Fibroblast of skin of left quadriceps (primary cell): ENCODE measurements at regions not wholly inside any gene's neighbourhood (a gene's known extent, or its start where the extent isn't known, plus 50 kb on each side); places are given as distances from the start of the nearest gene placed in this dataset.

Source experiments
- DNase-seq, 2 experiments: peaks; one replicate each; pipeline ENCODE4 v3.0.0-alpha.2; 2013; ENCODE audit warnings: low read depth in 2 of 2

DNA sequence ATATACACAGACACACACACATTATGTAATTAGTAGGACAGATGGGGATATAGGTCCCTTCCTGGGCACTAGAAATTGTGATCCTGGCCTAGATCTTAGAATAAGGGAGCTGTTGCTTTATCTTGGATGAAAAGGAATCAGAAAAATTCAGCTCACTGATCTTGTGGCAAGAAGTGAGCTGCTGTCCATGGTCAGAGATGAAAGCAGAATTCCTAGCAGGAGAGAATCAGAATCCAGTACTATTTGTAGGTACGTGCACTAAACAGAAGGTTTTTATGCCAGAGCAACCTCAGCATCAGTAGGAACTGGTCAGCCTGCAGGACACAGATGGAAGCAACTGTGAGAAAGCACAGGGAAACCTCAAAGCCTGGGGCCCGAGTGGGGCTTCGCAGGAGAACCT lies 549.2 kb upstream of the POM121L12 start:
- DNase-seq = no peak

DNA sequence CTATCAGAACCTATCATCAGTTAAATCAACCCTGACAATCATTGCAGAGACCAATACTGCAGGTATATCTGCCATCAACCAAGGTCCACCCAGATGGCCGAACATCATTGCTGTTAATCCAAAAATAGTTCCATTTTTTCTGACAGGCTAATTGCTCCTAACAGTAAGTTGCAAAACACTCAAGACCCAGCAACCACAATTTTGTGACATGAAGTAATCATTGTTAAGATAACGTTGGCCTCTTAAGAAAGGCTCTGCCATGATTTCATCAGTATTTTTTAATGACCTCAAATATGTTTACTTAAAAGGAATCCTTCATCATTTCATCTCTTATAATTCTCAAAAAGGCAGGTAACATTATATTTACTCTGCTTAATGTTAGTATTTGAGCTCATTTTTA lies 553.4 kb upstream of the POM121L12 start:
- DNase-seq = no peak

DNA sequence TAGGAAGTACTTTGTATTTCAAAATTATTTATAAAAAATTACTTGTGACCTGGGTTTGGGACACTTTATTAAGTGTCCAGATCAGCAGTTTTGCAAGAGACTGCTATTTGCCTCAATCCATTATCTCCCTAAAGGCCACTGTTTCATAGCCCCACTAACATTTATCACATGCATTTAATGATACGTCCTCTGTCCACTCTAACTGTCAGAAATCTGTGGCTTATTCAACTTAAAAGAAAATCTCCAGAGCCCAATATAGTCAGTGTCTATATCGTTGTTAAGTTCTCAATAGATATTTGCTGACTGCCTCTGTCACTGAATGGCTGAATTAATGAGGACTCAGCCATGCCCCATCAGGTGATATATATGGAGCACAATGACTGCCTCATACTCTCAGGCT lies 553.9 kb upstream of the POM121L12 start:
- DNase-seq = no peak

DNA sequence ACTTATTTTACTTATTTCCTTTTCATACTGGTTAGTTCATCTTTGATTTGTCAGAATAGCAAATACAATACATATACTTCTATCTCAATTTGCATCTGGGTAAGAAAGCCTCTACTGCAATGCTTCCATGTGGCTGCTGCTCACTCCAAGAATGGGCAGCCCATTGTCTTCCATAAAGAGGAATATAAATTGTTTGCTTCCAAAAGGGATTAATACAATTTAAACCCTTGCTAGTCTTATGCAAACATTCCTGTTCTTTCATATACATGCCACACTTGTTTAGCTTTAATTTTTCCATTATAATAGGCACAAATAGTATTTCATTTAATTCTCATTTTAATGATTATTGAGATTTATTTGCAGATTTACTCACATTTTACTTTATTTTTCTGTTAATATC lies 555.4 kb upstream of the POM121L12 start:
- DNase-seq = no peak

DNA sequence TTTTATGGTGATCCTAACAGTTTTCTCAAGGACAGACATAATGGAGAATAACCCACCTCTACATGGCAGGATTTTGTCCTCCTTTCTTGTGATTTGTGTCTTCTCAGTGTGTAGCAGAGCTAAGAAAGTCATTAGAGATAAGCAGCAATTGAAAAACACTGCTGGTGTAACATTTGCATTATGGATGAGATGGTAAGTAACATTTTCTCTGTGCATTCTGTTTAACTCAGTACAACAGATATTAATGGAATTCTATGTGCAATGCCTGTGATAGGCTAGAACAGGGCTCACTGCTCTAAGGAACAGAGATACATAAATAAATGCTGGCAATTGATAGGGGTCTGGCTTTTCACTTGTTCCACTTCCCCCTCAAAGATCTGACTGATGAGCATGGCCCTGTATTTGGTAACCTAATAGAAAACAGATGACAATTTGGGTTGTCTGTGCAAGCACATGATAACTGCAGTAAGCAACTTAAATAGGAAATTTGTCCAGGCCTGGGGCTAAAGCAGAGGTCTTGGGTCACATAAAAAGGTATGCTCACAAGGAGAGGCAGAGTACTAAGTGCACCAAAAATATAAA lies 560.3 kb upstream of the POM121L12 start:
- no peak for DNase-seq

DNA sequence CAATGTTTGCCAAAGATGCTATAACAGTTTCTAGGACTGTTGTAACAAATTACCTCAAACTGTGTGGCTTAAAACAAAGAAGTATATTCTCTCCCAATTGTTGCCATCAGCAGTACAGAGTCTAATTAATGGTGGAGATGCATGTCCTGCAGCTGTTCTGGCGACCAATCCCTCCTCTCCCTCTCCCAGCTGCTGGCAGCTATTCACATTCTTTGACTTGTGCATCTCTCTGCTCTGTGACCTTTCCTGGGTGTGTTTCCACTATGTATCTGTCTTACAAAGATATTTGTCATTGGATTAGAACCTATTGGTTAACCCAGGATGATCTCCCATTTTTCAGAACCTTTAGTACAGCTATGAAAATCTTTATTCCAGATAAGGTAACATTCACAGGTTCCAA lies 561.7 kb upstream of the POM121L12 start:
- no peak for DNase-seq

DNA sequence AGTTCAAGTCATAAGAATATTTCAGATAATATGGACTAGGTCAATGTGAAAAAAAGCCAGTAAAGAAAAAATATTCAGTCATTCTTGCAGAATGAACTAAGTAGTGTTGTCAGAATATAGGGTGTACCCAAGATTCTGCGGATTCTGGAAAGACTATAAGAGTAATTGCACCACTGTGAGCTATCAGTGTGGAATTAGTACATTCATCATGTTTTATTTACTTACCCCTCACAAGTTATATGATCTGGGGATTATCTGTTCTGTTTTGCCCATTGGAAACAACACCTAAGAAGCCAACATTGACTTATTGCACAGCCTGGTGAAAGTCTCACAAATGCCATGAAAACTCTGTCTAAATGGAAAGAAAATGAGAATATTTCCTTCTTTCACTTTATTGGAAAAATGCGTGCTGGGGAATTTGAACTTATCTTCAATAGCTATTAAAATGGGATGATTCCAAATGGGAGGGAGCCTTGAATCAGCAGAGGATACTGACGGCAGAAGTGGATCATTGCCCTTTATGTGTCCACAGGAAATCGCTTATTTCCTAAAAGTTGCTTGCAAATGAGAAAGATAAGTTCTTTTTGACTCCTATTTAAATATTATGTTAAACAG lies 563.3 kb upstream of the POM121L12 start:
- no peak for DNase-seq

DNA sequence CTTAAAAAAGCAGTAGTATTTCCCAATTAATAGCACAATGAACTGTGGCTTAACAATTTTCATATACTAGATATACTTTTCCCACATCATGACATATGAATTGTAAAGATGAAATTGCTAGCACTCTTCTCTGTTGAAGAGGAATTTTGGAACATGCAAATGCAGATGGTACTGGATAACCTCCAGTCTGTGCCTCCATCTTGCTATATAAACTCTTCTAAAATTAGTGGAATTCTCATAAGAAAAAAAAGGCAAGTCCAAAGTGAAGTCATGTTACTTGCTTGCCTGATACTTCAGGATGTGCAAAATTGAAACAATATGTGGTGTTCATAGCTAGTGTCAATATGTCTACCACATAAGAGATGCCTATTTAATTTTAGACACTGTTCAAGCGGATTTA lies 570.2 kb upstream of the POM121L12 start:
- DNase-seq = no peak

DNA sequence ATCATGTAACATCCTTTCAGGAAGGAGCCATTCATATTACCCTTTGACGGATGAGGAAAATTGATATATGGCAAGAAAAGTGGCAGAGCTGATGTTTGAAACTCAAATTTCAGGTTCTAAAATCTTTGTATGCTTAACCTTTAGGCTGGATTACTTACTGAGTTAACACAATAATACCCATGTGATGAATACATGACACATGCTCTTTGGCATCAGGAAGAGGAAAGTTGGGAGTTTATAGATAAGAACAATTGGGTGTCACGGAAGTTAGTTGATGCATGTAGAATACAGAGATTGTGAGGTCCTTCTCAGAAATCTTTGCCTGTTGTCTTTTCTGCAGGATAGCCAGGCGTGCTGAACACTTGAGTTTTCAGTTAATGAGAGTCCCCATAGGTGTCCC lies 572.1 kb upstream of the POM121L12 start:
- no peak for DNase-seq

DNA sequence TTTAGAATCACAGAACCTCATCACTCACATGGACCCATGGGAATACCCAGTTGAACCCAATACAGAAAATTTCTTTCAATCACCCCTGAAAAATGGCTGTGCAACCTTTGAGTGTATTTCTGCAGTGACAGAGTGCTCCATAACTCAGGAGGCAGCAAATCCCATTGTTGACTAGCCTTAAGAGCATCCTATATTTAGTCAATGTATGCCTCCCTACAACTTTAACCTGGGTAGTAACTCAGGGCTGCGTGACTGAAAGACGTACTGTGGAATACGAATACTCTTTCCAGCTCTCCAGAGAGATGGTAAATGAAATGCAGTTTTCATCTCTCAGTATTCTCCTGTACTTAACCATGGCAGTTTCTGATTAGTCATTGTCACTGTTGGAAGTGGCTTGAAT lies 573.0 kb upstream of the POM121L12 start:
- DNase-seq = no peak

DNA sequence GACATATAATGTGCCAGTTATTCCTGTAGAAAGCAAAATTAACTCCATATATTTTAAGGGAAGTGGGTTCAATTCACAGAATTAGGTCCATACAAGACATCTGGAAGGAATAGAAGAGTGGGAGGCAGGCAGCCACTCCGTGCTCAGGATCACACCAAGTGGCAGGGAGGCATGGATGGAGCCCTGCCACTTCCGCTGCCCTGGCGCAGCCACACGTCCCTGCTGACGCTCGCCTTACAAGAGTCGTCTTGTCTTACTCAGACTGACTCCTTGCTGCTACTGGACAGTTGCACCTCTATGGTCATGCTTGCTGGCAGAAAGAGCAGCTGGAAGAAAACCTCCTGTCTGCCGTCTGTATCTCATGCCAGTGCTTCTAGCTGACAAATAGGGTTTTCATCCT lies 579.9 kb upstream of the POM121L12 start:
- DNase-seq = no peak

DNA sequence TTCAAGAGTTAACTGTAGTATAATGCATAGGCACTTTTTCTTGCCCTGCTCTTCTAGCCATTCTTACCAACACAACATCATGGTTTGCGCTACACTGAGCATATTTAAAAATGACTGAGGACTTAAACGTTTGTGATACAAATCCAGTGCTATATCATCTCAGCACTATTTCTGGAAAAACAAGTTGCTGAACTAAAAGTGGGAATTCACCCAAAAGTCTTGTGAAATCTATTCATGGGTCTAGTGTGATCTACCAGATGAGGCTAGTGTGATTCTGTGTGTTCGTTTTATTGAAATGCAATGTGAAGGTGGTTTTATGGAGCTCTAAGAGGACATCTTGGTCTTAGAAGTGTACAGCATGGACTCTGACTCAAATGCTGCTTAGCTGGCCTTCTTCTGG lies 584.6 kb upstream of the POM121L12 start:
- DNase-seq = no peak

DNA sequence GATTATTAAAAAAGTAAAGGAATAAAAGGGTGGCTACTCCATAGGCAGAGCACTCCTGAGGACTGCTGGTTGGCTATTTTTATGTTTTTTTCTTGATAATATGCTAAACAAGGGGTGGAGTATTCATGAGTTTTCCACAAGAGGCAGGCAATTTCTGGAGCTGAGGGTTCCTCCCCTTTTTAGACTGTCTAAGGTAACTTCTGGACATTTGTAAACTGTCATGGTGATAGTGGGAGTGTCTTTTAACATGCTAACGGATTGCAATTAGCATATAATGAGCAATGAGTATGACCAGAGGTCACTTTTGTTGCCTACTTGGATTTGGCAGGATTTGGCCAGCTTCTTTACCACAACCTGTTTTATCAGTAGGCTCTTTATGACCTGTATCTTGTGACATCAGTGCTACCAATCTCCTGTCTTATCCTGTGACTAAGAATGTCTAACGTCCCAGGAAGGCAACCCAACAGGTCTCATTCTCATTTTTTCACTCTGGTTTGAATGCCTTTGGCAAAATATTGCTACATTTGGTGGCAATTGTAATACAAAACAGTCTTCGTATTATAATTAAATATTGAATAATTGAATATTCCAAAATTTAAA lies 587.8 kb upstream of the POM121L12 start:
- no peak for DNase-seq

DNA sequence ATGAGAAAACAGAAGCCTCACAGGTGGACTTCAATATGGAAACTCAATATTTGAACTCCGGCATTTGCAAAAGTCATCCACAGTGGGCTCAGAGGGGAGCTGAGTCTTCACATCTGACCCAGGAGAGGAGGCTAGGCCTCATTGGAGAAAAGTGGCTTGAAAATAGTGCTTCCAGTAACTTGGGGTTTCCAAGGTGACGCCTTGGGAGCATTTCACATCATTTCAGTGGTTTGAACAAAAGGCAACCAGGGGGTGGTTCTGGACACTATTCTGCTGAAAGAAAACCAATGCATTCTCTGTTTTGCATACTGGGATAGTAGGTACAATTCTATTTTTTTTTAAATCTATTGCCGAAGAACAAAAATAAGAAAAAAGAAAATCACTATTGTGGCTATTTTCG lies 599.2 kb upstream of the POM121L12 start:
- DNase-seq = no peak

DNA sequence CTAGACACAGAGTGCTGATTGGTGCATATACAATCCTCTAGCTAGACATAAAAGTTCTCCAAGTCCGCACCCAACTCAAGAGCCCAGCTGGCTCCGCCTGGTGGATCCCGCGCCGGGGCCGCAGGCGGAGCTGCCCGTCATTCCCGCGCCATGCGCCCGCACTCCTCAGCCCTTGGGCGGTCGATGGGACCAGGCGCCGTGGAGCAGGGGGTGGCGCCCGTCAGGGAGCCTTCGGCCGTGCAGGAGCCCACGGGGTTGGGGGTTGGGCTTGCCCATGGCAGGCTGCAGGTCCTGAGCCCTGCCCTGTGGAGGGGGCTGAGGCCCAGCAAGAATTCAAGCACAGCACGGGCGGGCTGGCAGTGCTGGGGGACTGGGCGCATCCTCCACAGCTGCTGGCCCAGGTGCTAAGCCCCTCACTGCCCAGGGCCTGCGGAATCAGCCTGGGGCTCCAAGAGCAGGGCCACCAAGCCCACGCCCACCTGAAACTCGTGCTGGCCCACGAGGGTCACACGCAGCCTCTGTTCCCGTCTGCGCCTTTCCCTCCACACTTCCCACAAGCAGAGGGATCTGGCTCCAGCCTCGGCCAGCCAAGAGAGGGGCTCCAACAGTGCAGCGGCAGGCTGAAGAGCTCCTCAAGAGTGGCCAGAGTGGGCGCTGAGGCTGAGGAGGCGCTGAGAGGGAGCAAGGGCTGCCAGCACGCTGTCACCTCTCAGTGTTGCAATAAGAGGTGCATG lies 604.2 kb upstream of the POM121L12 start:
- no peak for DNase-seq

DNA sequence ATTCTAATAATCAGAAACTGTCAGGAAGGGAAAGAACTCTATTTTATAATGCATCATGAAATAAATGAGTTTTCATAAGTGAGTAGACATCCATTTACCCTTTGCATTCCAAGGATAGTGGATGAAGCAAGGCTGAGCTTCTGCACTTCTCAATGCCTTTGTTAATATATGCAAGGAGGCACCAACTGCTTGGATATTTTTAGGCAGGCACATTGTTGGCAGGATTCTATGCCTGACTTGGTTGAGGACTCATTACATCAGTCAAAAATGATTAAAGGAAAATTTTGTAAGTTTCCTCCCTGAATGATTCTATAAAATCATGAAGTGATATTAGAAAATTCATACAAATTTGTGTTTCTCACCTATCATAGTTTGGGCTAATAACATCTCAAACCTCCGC lies 612.2 kb upstream of the POM121L12 start:
- DNase-seq = no peak

DNA sequence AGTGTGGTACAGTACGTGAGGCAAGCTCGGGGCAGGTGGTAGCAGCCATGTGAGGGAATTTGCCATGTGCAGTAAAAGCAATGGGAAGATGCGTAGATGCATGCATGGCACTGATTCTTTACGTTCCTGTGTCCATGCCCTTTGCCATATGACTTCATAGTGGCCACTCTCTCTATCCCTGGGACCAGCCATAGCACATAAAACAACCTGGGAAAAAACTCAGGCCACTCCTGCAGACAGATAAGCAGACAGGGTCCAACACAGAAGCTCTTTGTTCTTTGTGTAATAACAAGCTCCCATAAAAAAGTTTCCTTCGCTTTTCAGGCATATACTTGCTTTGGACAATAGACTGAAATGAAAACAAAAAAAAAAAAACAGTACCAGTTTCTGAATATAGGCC lies 622.4 kb upstream of the POM121L12 start:
- no peak for DNase-seq

DNA sequence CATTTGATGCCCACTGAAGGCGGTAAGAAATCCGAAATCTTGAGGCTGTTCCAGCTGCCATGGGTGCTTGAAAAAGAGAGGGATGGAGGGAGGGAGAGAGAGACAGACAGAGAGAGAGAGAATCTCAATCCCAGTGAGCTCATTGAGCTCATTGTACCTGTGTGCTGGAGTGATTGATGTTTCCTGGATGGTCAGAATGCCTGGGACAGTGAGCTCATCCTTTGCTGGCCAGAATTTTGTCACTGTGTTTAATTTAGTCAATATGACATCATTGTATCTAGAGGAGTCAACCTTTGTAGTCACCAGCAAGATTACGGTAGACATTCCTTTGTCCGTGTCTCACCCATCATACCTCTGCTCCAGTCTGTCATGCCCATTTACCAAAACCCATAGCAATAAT lies 625.4 kb upstream of the POM121L12 start:
- DNase-seq = no peak

DNA sequence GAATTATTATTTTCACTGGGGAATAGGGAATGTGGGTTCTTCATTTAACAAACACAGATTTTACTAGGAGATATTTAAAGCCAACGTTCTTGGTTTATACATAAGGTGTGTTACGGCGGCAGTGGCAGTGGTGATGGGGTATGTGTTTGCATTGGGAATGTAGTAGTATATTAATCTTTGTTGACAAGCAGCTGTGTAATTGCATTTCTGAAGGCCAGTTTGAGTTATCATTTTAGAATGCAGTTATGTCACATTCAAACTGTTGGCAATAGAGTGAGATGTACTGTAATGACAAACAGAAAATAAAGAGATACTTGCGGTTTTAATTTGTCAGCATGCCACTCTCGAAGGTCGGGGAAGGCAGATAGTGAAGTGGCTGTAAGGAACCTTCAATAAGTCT lies 628.6 kb upstream of the POM121L12 start:
- DNase-seq = no peak

DNA sequence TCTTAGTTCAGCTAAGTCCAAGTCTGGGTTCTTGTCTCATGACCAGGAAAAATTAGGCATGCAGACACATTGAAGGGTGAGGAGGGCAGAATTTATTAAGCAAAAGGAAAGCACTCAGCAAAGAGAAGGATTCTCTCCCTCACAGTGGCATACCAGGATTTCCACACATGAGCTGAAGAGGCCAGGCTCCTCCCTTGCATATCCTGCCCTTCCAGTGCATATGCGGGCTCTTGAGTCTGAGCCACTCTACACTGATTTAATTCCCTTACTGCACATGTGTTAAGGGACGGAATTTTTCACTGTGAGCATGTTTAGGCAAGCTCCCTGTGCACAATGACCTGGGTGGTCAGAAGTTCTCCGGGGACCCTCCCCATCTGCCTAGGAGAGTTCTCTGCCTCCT lies 652.7 kb upstream of the POM121L12 start:
- no peak for DNase-seq

DNA sequence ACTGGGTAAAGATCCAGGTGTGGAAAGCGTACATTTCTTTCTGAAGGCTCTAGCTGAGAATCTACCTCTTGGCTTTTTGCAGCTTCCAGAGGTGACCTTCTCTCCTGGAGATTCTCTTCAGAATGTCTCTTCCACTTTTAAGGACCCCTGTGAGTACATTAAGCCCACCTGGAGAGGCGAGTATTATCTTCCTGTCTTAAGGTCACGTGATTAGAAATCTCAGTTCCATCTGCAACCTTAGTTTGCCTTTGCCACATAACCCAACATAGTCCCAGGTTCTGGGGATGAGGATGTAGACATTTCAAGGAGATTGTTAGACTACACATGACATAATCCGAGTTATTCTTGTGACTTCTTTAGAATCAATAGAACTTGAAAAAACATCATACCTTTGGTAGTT lies 665.5 kb upstream of the POM121L12 start:
- no peak for DNase-seq

DNA sequence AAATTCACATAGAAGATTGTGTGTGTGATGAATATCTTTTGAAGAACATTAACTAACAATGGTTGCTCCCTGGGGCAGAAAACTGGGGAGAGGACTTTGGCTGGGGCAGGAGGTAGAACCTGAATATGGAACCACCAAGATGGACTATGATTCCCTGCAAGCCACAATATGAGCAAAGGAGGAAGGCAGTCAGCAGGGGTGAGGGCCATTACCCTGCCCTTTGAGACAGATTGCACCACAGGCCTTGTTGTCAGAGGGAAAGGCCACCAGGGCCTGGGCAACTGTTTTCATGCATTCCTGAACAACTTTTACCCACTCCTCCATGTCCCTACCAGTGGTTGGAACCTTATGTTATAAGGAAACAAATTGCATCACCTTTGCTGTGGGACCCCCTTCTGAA lies 670.1 kb upstream of the POM121L12 start:
- DNase-seq = no peak

DNA sequence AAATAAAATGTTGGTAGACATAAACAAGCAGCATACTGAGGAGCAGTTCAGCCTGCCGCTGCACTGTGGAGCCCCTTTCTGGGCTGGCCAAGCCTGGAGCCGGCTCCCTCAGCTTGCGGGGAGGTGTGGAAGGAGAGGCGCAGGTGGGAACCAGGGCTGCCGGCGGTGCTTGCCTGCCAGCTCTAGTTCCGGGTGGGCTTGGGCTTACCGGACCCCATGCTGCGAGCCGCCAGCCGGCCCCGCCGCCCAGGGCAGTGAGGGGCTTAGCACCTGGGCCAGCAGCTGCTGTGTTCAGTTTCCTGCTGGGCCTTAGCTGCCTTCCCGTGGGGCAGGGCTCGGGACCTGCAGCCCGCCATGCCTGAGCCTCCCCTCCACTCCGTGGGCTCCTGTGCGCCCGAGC lies 672.9 kb upstream of the POM121L12 start:
- no peak for DNase-seq
